KMS-11 (cell line): ENCODE measurements at regions not wholly inside any gene's neighbourhood (a gene's known extent, or its start where the extent isn't known, plus 50 kb on each side); places are given as distances from the start of the nearest gene placed in this dataset.

Source experiments
- H2AFZ ChIP-seq: fragments of 200-600 bp; sonication (generic); 2 replicates; pipeline ENCODE4 v1.6.1; 2016; ENCODE audit warnings: antibody characterized with exemption, mixed run types, low read depth
- H3K27ac ChIP-seq: fragments of 200-600 bp; sonication (generic); 2 replicates; pipeline ENCODE4 v1.6.1; 2016; ENCODE audit warnings: mild to moderate bottlenecking, mixed run types
- H3K27me3 ChIP-seq: fragments of 200-600 bp; sonication (generic); 2 replicates; pipeline ENCODE4 v1.6.1; 2017; ENCODE audit warnings: mild to moderate bottlenecking, low read depth, mixed run types, moderate library complexity; ENCODE audit not compliant: insufficient read depth
- H3K36me3 ChIP-seq: fragments of 200-600 bp; sonication (generic); 2 replicates; pipeline ENCODE4 v1.6.1; 2017; ENCODE audit warnings: mild to moderate bottlenecking, mixed run types; ENCODE audit not compliant: insufficient read depth
- H3K4me1 ChIP-seq: fragments of 200-600 bp; sonication (generic); 2 replicates; pipeline ENCODE4 v1.6.1; 2016; ENCODE audit warnings: mild to moderate bottlenecking, low read depth, mixed run types; ENCODE audit not compliant: poor library complexity, severe bottlenecking
- H3K4me2 ChIP-seq: fragments of 200-600 bp; sonication (generic); 2 replicates; pipeline ENCODE4 v1.7.0; 2016; ENCODE audit warnings: mild to moderate bottlenecking, mixed run types
- H3K4me3 ChIP-seq: fragments of 200-600 bp; sonication (generic); IDR thresholded peaks from 2 replicates; pipeline ENCODE4 v1.6.1; 2017; ENCODE audit warnings: low read depth, low read length, mixed read lengths; ENCODE audit not compliant: insufficient read depth
- H3K79me2 ChIP-seq: fragments of 200-600 bp; sonication (generic); 2 replicates; pipeline ENCODE4 v1.6.1; 2016; ENCODE audit warnings: low read depth, mixed run types; ENCODE audit not compliant: insufficient read depth
- H3K9ac ChIP-seq: fragments of 200-600 bp; sonication (generic); 2 replicates; pipeline ENCODE4 v1.6.1; 2016; ENCODE audit warnings: mild to moderate bottlenecking, mixed run types
- H4K20me1 ChIP-seq: fragments of 200-600 bp; sonication (generic); 2 replicates; pipeline ENCODE4 v1.6.1; 2016; ENCODE audit warnings: mild to moderate bottlenecking, mixed run types; ENCODE audit not compliant: insufficient read depth
- TF ChIP-seq, protein P1 (sequence below): fragments of 200-600 bp; sonication (generic); conservative IDR thresholded peaks from 2 replicates; pipeline ENCODE4 v1.6.1; 2017; ENCODE audit warnings: low read depth, mild to moderate bottlenecking, antibody characterized with exemption, low read length, moderate library complexity, mixed read lengths

DNA sequence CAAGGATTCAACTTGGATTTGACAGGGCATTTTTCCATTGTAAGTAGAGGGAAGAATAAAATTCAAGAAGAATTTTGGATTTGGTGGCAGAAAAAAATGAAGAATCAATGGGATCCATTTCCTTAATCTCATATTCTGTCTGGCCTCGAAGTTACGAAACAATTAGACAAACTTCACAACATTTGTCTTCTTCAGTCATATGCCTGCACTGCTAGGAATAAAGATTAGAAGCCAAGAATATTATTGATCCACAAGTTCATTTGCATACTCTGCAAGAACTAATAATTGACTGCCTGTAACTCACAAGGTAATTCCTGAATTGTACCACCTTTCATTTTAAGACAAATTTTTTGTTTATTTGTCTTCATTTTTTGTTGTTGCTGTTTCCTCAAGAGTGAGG lies 486.2 kb downstream of the HAO1 start:
- H3K4me3 ChIP-seq = no peak overlapping the region
- TF ChIP-seq, protein P1, sequence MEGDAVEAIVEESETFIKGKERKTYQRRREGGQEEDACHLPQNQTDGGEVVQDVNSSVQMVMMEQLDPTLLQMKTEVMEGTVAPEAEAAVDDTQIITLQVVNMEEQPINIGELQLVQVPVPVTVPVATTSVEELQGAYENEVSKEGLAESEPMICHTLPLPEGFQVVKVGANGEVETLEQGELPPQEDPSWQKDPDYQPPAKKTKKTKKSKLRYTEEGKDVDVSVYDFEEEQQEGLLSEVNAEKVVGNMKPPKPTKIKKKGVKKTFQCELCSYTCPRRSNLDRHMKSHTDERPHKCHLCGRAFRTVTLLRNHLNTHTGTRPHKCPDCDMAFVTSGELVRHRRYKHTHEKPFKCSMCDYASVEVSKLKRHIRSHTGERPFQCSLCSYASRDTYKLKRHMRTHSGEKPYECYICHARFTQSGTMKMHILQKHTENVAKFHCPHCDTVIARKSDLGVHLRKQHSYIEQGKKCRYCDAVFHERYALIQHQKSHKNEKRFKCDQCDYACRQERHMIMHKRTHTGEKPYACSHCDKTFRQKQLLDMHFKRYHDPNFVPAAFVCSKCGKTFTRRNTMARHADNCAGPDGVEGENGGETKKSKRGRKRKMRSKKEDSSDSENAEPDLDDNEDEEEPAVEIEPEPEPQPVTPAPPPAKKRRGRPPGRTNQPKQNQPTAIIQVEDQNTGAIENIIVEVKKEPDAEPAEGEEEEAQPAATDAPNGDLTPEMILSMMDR = no peak
- H3K9ac ChIP-seq = no peak overlapping the region
- H3K79me2 ChIP-seq = no peaks in the 10 kb centered on the region
- H3K4me2 ChIP-seq = no peak overlapping the region
- H3K27me3 ChIP-seq = no peaks in the 10 kb centered on the region
- H4K20me1 ChIP-seq = no peaks in the 10 kb centered on the region
- H3K27ac ChIP-seq = no peak overlapping the region
- H3K4me1 ChIP-seq = no peaks in the 10 kb centered on the region
- no peaks in the 10 kb centered on the region for H3K36me3 ChIP-seq
- H2AFZ ChIP-seq = no peak overlapping the region

DNA sequence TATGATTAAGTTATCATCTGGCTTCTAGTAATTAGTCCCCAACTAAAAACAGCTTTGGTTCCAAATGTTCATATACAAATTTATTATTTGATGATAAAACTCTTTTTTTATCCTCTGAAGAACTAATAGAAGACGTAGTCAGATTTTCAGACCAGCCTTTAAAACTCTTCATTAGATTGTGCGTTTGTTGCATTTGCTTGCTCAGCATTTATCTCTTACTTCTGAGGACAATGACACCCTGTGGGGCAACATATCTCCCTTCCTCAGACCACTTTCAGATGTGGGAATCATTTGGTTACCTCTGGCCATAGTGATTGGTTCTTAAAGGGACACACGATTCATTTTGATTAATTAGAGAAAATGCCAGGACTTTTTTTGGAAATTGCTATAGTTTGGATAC lies 481.8 kb downstream of the HAO1 start:
- H3K79me2 ChIP-seq = no peaks in the 10 kb centered on the region
- no peaks in the 10 kb centered on the region for H4K20me1 ChIP-seq
- no peaks in the 10 kb centered on the region for H3K36me3 ChIP-seq
- TF ChIP-seq, protein P1 = no peak
- no peak overlapping the region for H3K27ac ChIP-seq
- H3K9ac ChIP-seq = no peak overlapping the region
- no peak overlapping the region for H2AFZ ChIP-seq
- no peaks in the 10 kb centered on the region for H3K27me3 ChIP-seq
- no peaks in the 10 kb centered on the region for H3K4me1 ChIP-seq
- H3K4me2 ChIP-seq = no peak overlapping the region
- no peak overlapping the region for H3K4me3 ChIP-seq

- Histone ChIP-seq H2AFZ (no peak overlapping the region), H3K27ac (no peak overlapping the region), H3K27me3 (no peaks in the 10 kb centered on the region), H3K79me2 (no peaks in the 10 kb centered on the region), H3K36me3 (no peaks in the 10 kb centered on the region), H3K4me2 (no peak overlapping the region), H3K4me3 (no peak overlapping the region), H3K9ac (no peak overlapping the region), H3K4me1 (no peaks in the 10 kb centered on the region), H4K20me1 (no peaks in the 10 kb centered on the region)
- TF ChIP-seq, protein P1 = no peak
Observed at GRCh38 chr20:7459083-7459482, 481.2 kb downstream of the HAO1 start.

- Histone ChIP-seq H3K9ac (no peak overlapping the region), H3K27me3 (no peaks in the 10 kb centered on the region), H3K79me2 (no peaks in the 10 kb centered on the region), H3K4me2 (no peak overlapping the region), H3K36me3 (no peaks in the 10 kb centered on the region), H3K4me3 (no peak overlapping the region), H3K4me1 (no peaks in the 10 kb centered on the region), H4K20me1 (no peaks in the 10 kb centered on the region), H3K27ac (no peak overlapping the region), H2AFZ (no peak overlapping the region)
- TF ChIP-seq, protein P1 = no peak
Observed at GRCh38 chr20:7463290-7463689, 477.0 kb downstream of the HAO1 start.
